ENCODE measurements at regions not wholly inside any gene's neighbourhood (a gene's known extent, or its start where the extent isn't known, plus 50 kb on each side); places are given as distances from the start of the nearest gene placed in this dataset.

- no peak overlapping the region for H3K4me3 Mint-ChIP-seq
- H3K27ac ChIP-seq (ENCODE audit: low read depth in 1 of 2, low read length in 2 of 2), result no peak overlapping the region
- H3K9me3 ChIP-seq (ENCODE audit: control insufficient read depth in 1 of 2, insufficient read depth in 1 of 2, low read length in 2 of 2), result peaks cover 0 to 12% of the 10 kb centered on the region in 2 experiments
- H3K27me3 ChIP-seq (ENCODE audit: control insufficient read depth in 1 of 2, insufficient read depth in 2 of 2, low read length in 2 of 2), result no peaks in the 10 kb centered on the region
- DNase-seq (no peak), ATAC-seq (ENCODE audit: poor library complexity) (no peak)
- POLR2A ChIA-PET, result no interaction called here
- no peak overlapping the region for H3K4me3 ChIP-seq (ENCODE audit: low read length)
- CTCF ChIA-PET, result no interaction called here
- H3K4me1 ChIP-seq (ENCODE audit: insufficient read depth, low read length), result no peaks in the 10 kb centered on the region
- peaks cover 16% of the 10 kb centered on the region for H3K9me3 Mint-ChIP-seq
- H3K27me3 Mint-ChIP-seq, result no peaks in the 10 kb centered on the region
- no peak for TF ChIP-seq CTCF (IDR thresholded peaks at IDR 0.05)
- no peaks in the 10 kb centered on the region for H3K4me1 Mint-ChIP-seq (ENCODE audit: low read depth)
- no peaks in the 10 kb centered on the region for H3K36me3 ChIP-seq (ENCODE audit: insufficient read depth, low read length)
- no peak overlapping the region for H3K27ac Mint-ChIP-seq
- H3K36me3 Mint-ChIP-seq (ENCODE audit: low read depth), result no peaks in the 10 kb centered on the region
- intact Hi-C loops (cut with DNase I, micrococcal nuclease), result no loop called here
These were observed 793.9 kb upstream of the PCDH20 start for GRCh38 chr13:62209529-62209928.

GRCh38 chr13:62207388-62207787 is 791.7 kb upstream of the PCDH20 start:
- ATAC-seq (ENCODE audit: poor library complexity) (no peak), DNase-seq (no peak)
- H3K27ac Mint-ChIP-seq, result no peak overlapping the region
- intact Hi-C loops (cut with DNase I, micrococcal nuclease), result no loop called here
- H3K36me3 Mint-ChIP-seq (ENCODE audit: low read depth), result no peaks in the 10 kb centered on the region
- no peak for TF ChIP-seq CTCF (IDR thresholded peaks at IDR 0.05)
- Histone ChIP-seq H3K27ac (ENCODE audit: low read depth in 1 of 2, low read length in 2 of 2) (no peak overlapping the region), H3K4me3 (ENCODE audit: low read length) (no peak overlapping the region), H3K36me3 (ENCODE audit: insufficient read depth, low read length) (no peaks in the 10 kb centered on the region), H3K9me3 (ENCODE audit: control insufficient read depth in 1 of 2, insufficient read depth in 1 of 2, low read length in 2 of 2) (peaks cover 0 to 7% of the 10 kb centered on the region in 2 experiments), H3K27me3 (ENCODE audit: control insufficient read depth in 1 of 2, insufficient read depth in 2 of 2, low read length in 2 of 2) (no peaks in the 10 kb centered on the region), H3K4me1 (ENCODE audit: insufficient read depth, low read length) (no peaks in the 10 kb centered on the region)
- H3K27me3 Mint-ChIP-seq, result no peaks in the 10 kb centered on the region
- no peaks in the 10 kb centered on the region for H3K4me1 Mint-ChIP-seq (ENCODE audit: low read depth)
- peaks cover 14% of the 10 kb centered on the region for H3K9me3 Mint-ChIP-seq
- H3K4me3 Mint-ChIP-seq, result no peak overlapping the region
- ChIA-PET CTCF (no interaction called here), POLR2A (no interaction called here)

GRCh38 chr13:62206165-62206564 is 790.5 kb upstream of the PCDH20 start:
- ATAC-seq (ENCODE audit: poor library complexity) (no peak), DNase-seq (no peak)
- CTCF ChIA-PET, result no interaction called here
- no peaks in the 10 kb centered on the region for H3K27me3 ChIP-seq (ENCODE audit: control insufficient read depth in 1 of 2, insufficient read depth in 2 of 2, low read length in 2 of 2)
- no peaks in the 10 kb centered on the region for H3K36me3 Mint-ChIP-seq (ENCODE audit: low read depth)
- no peaks in the 10 kb centered on the region for H3K9me3 ChIP-seq (ENCODE audit: control insufficient read depth in 1 of 2, insufficient read depth in 1 of 2, low read length in 2 of 2)
- H3K36me3 ChIP-seq (ENCODE audit: insufficient read depth, low read length), result no peaks in the 10 kb centered on the region
- H3K4me3 ChIP-seq (ENCODE audit: low read length), result no peak overlapping the region
- no peaks in the 10 kb centered on the region for H3K4me1 Mint-ChIP-seq (ENCODE audit: low read depth)
- H3K27ac ChIP-seq (ENCODE audit: low read depth in 1 of 2, low read length in 2 of 2), result no peak overlapping the region
- H3K4me1 ChIP-seq (ENCODE audit: insufficient read depth, low read length), result no peaks in the 10 kb centered on the region
- TF ChIP-seq CTCF (IDR thresholded peaks at IDR 0.05), result no peak
- no peak overlapping the region for H3K4me3 Mint-ChIP-seq
- H3K9me3 Mint-ChIP-seq, result peaks cover 14% of the 10 kb centered on the region
- intact Hi-C loops (cut with DNase I, micrococcal nuclease), result no loop called here
- H3K27me3 Mint-ChIP-seq, result no peaks in the 10 kb centered on the region
- H3K27ac Mint-ChIP-seq, result no peak overlapping the region
- POLR2A ChIA-PET, result no interaction called here
